VCaP (cell line): ENCODE measurements at regions not wholly inside any gene's neighbourhood (a gene's known extent, or its start where the extent isn't known, plus 50 kb on each side); places are given as distances from the start of the nearest gene placed in this dataset.

Experiments used
- H3K27ac ChIP-seq: fragments of 450-650 bp; 2 replicates; pipeline ENCODE4 v1.5.1; 2017
- CTCF ChIP-seq: fragments of 450-650 bp; conservative IDR thresholded peaks from 2 replicates; pipeline ENCODE4 v1.5.1; 2017; ENCODE audit warnings: mild to moderate bottlenecking, moderate library complexity

- TF ChIP-seq CTCF: no peak
- no peak overlapping the region for H3K27ac ChIP-seq
Measured at GRCh38 chr2:120969613-120970355, 234.1 kb downstream of the GLI2 start.

- no peak for TF ChIP-seq CTCF
Measured at GRCh38 chr2:120971866-120972265, 236.2 kb downstream of the GLI2 start.

GRCh38 chr2:120972286-120972685 is 236.6 kb downstream of the GLI2 start:
- no peak overlapping the region for H3K27ac ChIP-seq
- TF ChIP-seq CTCF: no peak

More at GRCh38 chr2:120971866-120972265, 236.2 kb downstream of the GLI2 start:
- no peak overlapping the region for H3K27ac ChIP-seq

GRCh38 chr2:120973196-120973595 is 237.5 kb downstream of the GLI2 start:
- no peak for TF ChIP-seq CTCF

GRCh38 chr2:120974950-120975349 is 239.3 kb downstream of the GLI2 start:
- TF ChIP-seq CTCF: no peak
- no peak overlapping the region for H3K27ac ChIP-seq

More at GRCh38 chr2:120973196-120973595, 237.5 kb downstream of the GLI2 start:
- no peak overlapping the region for H3K27ac ChIP-seq

- no peak overlapping the region; the same call in 1 of the 2 replicates for H3K27ac ChIP-seq
- peak; percentile 10; the same call in 1 of the 2 replicates for TF ChIP-seq CTCF
Measured at GRCh38 chr2:120976501-120977307, 241.0 kb downstream of the GLI2 start.

- no peak overlapping the region; the same call in 1 of the 2 replicates for H3K27ac ChIP-seq
- TF ChIP-seq CTCF: no peak
Measured at GRCh38 chr2:120977582-120978358, 242.1 kb downstream of the GLI2 start.
